Parathyroid adenoma (tissue), 2 donors: ENCODE measurements at regions not wholly inside any gene's neighbourhood (a gene's known extent, or its start where the extent isn't known, plus 50 kb on each side); places are given as distances from the start of the nearest gene placed in this dataset.

ENCODE experiments used
- H2AFZ ChIP-seq: fragments of 300-600 bp; sonication (generic); one replicate; pipeline ENCODE4 v1.7.0; 2017; ENCODE audit warnings: antibody characterized with exemption, mild to moderate bottlenecking
- H3K27ac ChIP-seq: fragments of 300-600 bp; sonication (generic); one replicate; pipeline ENCODE4 v1.7.0; 2017
- H3K27me3 ChIP-seq: fragments of 300-600 bp; sonication (generic); one replicate; pipeline ENCODE4 v1.7.0; 2017; ENCODE audit warnings: low read length; ENCODE audit not compliant: control insufficient read depth, insufficient read depth
- H3K36me3 ChIP-seq: fragments of 300-600 bp; sonication (generic); one replicate; pipeline ENCODE4 v1.7.0; 2017; ENCODE audit warnings: low read length; ENCODE audit not compliant: control insufficient read depth, insufficient read depth
- H3K4me1 ChIP-seq: fragments of 300-600 bp; sonication (generic); one replicate; pipeline ENCODE4 v1.7.0; 2017; ENCODE audit warnings: control low read depth
- H3K4me2 ChIP-seq: fragments of 300-600 bp; sonication (generic); one replicate; pipeline ENCODE4 v1.7.0; 2017; ENCODE audit warnings: low read length
- H3K4me3 ChIP-seq: fragments of 300-600 bp; sonication (generic); one replicate; pipeline ENCODE4 v1.7.0; 2017; ENCODE audit warnings: low read depth, low read length
- H3K79me2 ChIP-seq: fragments of 300-600 bp; sonication (generic); one replicate; pipeline ENCODE4 v1.7.0; 2017; ENCODE audit warnings: control low read depth
- H3K9ac ChIP-seq: fragments of 300-600 bp; sonication (generic); one replicate; pipeline ENCODE4 v1.7.0; 2017; ENCODE audit warnings: mild to moderate bottlenecking
- H3K9me3 ChIP-seq: fragments of 300-600 bp; sonication (generic); one replicate; pipeline ENCODE4 v1.7.0; 2017; ENCODE audit warnings: low read length; ENCODE audit not compliant: control insufficient read depth
- CTCF ChIP-seq: fragments of 300-600 bp; sonication (generic); IDR thresholded peaks from one replicate; pipeline ENCODE4 v1.7.0; 2017; ENCODE audit warnings: antibody characterized with exemption, mild to moderate bottlenecking
- donor health status: primary hyperparathyroidism.

GRCh38 chr18:46297124-46297523 is 192.9 kb downstream of the HAUS1 start:
- H3K79me2 ChIP-seq = no peaks in the 10 kb centered on the region
- no peaks in the 10 kb centered on the region for H3K27me3 ChIP-seq
- peaks cover 6% of the 10 kb centered on the region for H3K4me1 ChIP-seq
- H3K4me2 ChIP-seq = no peak overlapping the region
- H2AFZ ChIP-seq = no peak overlapping the region
- TF ChIP-seq CTCF = no peak
- H3K4me3 ChIP-seq = no peak overlapping the region
- no peak overlapping the region for H3K27ac ChIP-seq
- H3K36me3 ChIP-seq = no peaks in the 10 kb centered on the region
- H3K9ac ChIP-seq = no peak overlapping the region
- H3K9me3 ChIP-seq = no peaks in the 10 kb centered on the region

- Histone ChIP-seq H3K27ac (no peak overlapping the region), H3K4me1 (peaks cover 6% of the 10 kb centered on the region), H3K79me2 (no peaks in the 10 kb centered on the region), H3K36me3 (no peaks in the 10 kb centered on the region), H3K27me3 (no peaks in the 10 kb centered on the region), H3K4me2 (no peak overlapping the region), H3K9ac (no peak overlapping the region), H3K9me3 (no peaks in the 10 kb centered on the region), H2AFZ (no peak overlapping the region), H3K4me3 (no peak overlapping the region)
- no peak for TF ChIP-seq CTCF
Observed at GRCh38 chr18:46297621-46298020, 193.4 kb downstream of the HAUS1 start.

GRCh38 chr18:46298511-46298910 is 194.3 kb downstream of the HAUS1 start:
- TF ChIP-seq CTCF = no peak
- no peak overlapping the region for H3K27ac ChIP-seq
- H3K4me3 ChIP-seq = no peak overlapping the region
- H2AFZ ChIP-seq = no peak overlapping the region
- no peaks in the 10 kb centered on the region for H3K27me3 ChIP-seq
- no peaks in the 10 kb centered on the region for H3K36me3 ChIP-seq
- H3K9me3 ChIP-seq = no peaks in the 10 kb centered on the region
- H3K4me2 ChIP-seq = no peak overlapping the region
- no peaks in the 10 kb centered on the region for H3K79me2 ChIP-seq
- H3K4me1 ChIP-seq = peaks cover 5% of the 10 kb centered on the region
- H3K9ac ChIP-seq = no peak overlapping the region

- H3K27me3 ChIP-seq = no peaks in the 10 kb centered on the region
- no peak for TF ChIP-seq CTCF
- H3K9me3 ChIP-seq = no peaks in the 10 kb centered on the region
- H3K9ac ChIP-seq = no peak overlapping the region
- H3K4me1 ChIP-seq = no peaks in the 10 kb centered on the region
- H3K27ac ChIP-seq = no peak overlapping the region
- H2AFZ ChIP-seq = no peak overlapping the region
- H3K79me2 ChIP-seq = no peaks in the 10 kb centered on the region
- H3K4me2 ChIP-seq = no peak overlapping the region
- no peak overlapping the region for H3K4me3 ChIP-seq
- H3K36me3 ChIP-seq = no peaks in the 10 kb centered on the region
Observed at GRCh38 chr18:46299465-46300008, 195.4 kb downstream of the HAUS1 start.

- H3K4me3 ChIP-seq = no peak overlapping the region
- no peaks in the 10 kb centered on the region for H3K9me3 ChIP-seq
- H3K79me2 ChIP-seq = no peaks in the 10 kb centered on the region
- H3K4me2 ChIP-seq = no peak overlapping the region
- H3K4me1 ChIP-seq = no peaks in the 10 kb centered on the region
- H2AFZ ChIP-seq = no peak overlapping the region
- no peaks in the 10 kb centered on the region for H3K36me3 ChIP-seq
- H3K27me3 ChIP-seq = no peaks in the 10 kb centered on the region
- H3K27ac ChIP-seq = no peak overlapping the region
- no peak for TF ChIP-seq CTCF
- no peak overlapping the region for H3K9ac ChIP-seq
Observed at GRCh38 chr18:46301081-46301480, 196.9 kb downstream of the HAUS1 start.
